GM21515 (cell line): ENCODE measurements at regions not wholly inside any gene's neighbourhood (a gene's known extent, or its start where the extent isn't known, plus 50 kb on each side); places are given as distances from the start of the nearest gene placed in this dataset.
A peak's percentile ranks its signal among the peaks of the same experiment; 100 is the strongest.
"Not testable (repeated sequence)": the region's sequence is repeated elsewhere in the genome, so short reads cannot be mapped to it uniquely, and the experiment has no call there.

Experiments used
- ATAC-seq: cut with Tn5 transposase; IDR thresholded peaks from one replicate; pipeline ENCODE4 v1.9.1; 2021; ENCODE audit not compliant: unreplicated experiment

GRCh38 chr10:50997461-50997860 is 76.8 kb upstream of the PRKG1 start:
- no peak for ATAC-seq

GRCh38 chr10:50999163-50999562 is 75.1 kb upstream of the PRKG1 start:
- no peak for ATAC-seq

GRCh38 chr10:51000164-51000563 is 74.1 kb upstream of the PRKG1 start:
- no peak for ATAC-seq

- no peak for ATAC-seq
These were observed 73.3 kb upstream of the PRKG1 start for GRCh38 chr10:51000976-51001375.

GRCh38 chr10:51001587-51001986 is 72.7 kb upstream of the PRKG1 start:
- peak; percentile 55 for ATAC-seq

GRCh38 chr10:51002469-51002868 is 71.8 kb upstream of the PRKG1 start:
- ATAC-seq, result no peak

GRCh38 chr10:51004776-51005175 is 69.5 kb upstream of the PRKG1 start:
- no peak for ATAC-seq

GRCh38 chr10:51005551-51005950 is 68.7 kb upstream of the PRKG1 start:
- no peak for ATAC-seq

GRCh38 chr10:51006686-51007085 is 67.6 kb upstream of the PRKG1 start:
- ATAC-seq, result no peak

GRCh38 chr10:51007781-51008180 is 66.5 kb upstream of the PRKG1 start:
- ATAC-seq, result no peak

GRCh38 chr10:51008346-51008745 is 65.9 kb upstream of the PRKG1 start:
- no peak for ATAC-seq

- ATAC-seq, result peak; percentile 70
These were observed 63.3 kb upstream of the PRKG1 start for GRCh38 chr10:51010977-51011376.

GRCh38 chr10:51012073-51012472 is 62.2 kb upstream of the PRKG1 start:
- no peak for ATAC-seq

- ATAC-seq, result no peak
These were observed 59.5 kb upstream of the PRKG1 start for GRCh38 chr10:51014680-51015389.

GRCh38 chr10:51015390-51015754 is 58.9 kb upstream of the PRKG1 start:
- ATAC-seq, result not testable (repeated sequence)

- no peak for ATAC-seq
These were observed 54.1 kb upstream of the PRKG1 start for GRCh38 chr10:51020200-51020599.

GRCh38 chr10:51022933-51023585 is 51.2 kb upstream of the PRKG1 start:
- ATAC-seq, result no peak

- ATAC-seq, result no peak
These were observed 50.7 kb upstream of the PRKG1 start for GRCh38 chr10:51023636-51024035.
